ENCODE measurements at regions not wholly inside any gene's neighbourhood (a gene's known extent, or its start where the extent isn't known, plus 50 kb on each side); places are given as distances from the start of the nearest gene placed in this dataset.

- Histone ChIP-seq H3K4me3 (ENCODE audit: insufficient read depth, low read depth, low read length, poor library complexity, severe bottlenecking) (no peak overlapping the region), H3K27ac (ENCODE audit: insufficient read depth, low read length, poor library complexity, severe bottlenecking) (no peak overlapping the region), H3K9me3 (ENCODE audit: control insufficient read depth, low read length) (no peaks in the 10 kb centered on the region), H3K36me3 (ENCODE audit: control insufficient read depth, insufficient read depth, low read length) (no peaks in the 10 kb centered on the region), H3K27me3 (replicated peaks; ENCODE audit: control insufficient read depth, insufficient read depth, low read length, poor library complexity, severe bottlenecking) (no peaks in the 10 kb centered on the region), H3K4me1 (ENCODE audit: control insufficient read depth, insufficient read depth, low read length, poor library complexity, severe bottlenecking) (no peaks in the 10 kb centered on the region)
- DNase-seq, result no peak
Measured at GRCh38 chr6:71034563-71035345, 77.9 kb upstream of the B3GAT2 start.

GRCh38 chr6:71035871-71036270, 79.0 kb upstream of the B3GAT2 start:
- Histone ChIP-seq H3K36me3 (ENCODE audit: control insufficient read depth, insufficient read depth, low read length) (no peaks in the 10 kb centered on the region), H3K27me3 (replicated peaks; ENCODE audit: control insufficient read depth, insufficient read depth, low read length, poor library complexity, severe bottlenecking) (no peaks in the 10 kb centered on the region), H3K27ac (ENCODE audit: insufficient read depth, low read length, poor library complexity, severe bottlenecking) (no peak overlapping the region), H3K9me3 (ENCODE audit: control insufficient read depth, low read length) (no peaks in the 10 kb centered on the region), H3K4me3 (ENCODE audit: insufficient read depth, low read depth, low read length, poor library complexity, severe bottlenecking) (no peak overlapping the region), H3K4me1 (ENCODE audit: control insufficient read depth, insufficient read depth, low read length, poor library complexity, severe bottlenecking) (no peaks in the 10 kb centered on the region)
- DNase-seq, result no peak

GRCh38 chr6:71038711-71039344, 82.0 kb upstream of the B3GAT2 start:
- no peak for DNase-seq

GRCh38 chr6:71040043-71040442, 83.2 kb upstream of the B3GAT2 start:
- no peak for DNase-seq
- no peaks in the 10 kb centered on the region for H3K27me3 ChIP-seq (replicated peaks; ENCODE audit: control insufficient read depth, insufficient read depth, low read length, poor library complexity, severe bottlenecking)
- H3K36me3 ChIP-seq (ENCODE audit: control insufficient read depth, insufficient read depth, low read length), result no peaks in the 10 kb centered on the region
- H3K27ac ChIP-seq (ENCODE audit: insufficient read depth, low read length, poor library complexity, severe bottlenecking), result no peak overlapping the region
- H3K4me1 ChIP-seq (ENCODE audit: control insufficient read depth, insufficient read depth, low read length, poor library complexity, severe bottlenecking), result no peaks in the 10 kb centered on the region
- H3K4me3 ChIP-seq (ENCODE audit: insufficient read depth, low read depth, low read length, poor library complexity, severe bottlenecking), result no peak overlapping the region
- H3K9me3 ChIP-seq (ENCODE audit: control insufficient read depth, low read length), result no peaks in the 10 kb centered on the region

More at GRCh38 chr6:71038711-71039344, 82.0 kb upstream of the B3GAT2 start:
- no peaks in the 10 kb centered on the region for H3K9me3 ChIP-seq (ENCODE audit: control insufficient read depth, low read length)
- no peaks in the 10 kb centered on the region for H3K36me3 ChIP-seq (ENCODE audit: control insufficient read depth, insufficient read depth, low read length)
- H3K4me3 ChIP-seq (ENCODE audit: insufficient read depth, low read depth, low read length, poor library complexity, severe bottlenecking), result no peak overlapping the region
- no peak overlapping the region for H3K27ac ChIP-seq (ENCODE audit: insufficient read depth, low read length, poor library complexity, severe bottlenecking)
- no peaks in the 10 kb centered on the region for H3K27me3 ChIP-seq (replicated peaks; ENCODE audit: control insufficient read depth, insufficient read depth, low read length, poor library complexity, severe bottlenecking)
- H3K4me1 ChIP-seq (ENCODE audit: control insufficient read depth, insufficient read depth, low read length, poor library complexity, severe bottlenecking), result no peaks in the 10 kb centered on the region

- Histone ChIP-seq H3K27ac (ENCODE audit: insufficient read depth, low read length, poor library complexity, severe bottlenecking) (no peak overlapping the region), H3K36me3 (ENCODE audit: control insufficient read depth, insufficient read depth, low read length) (no peaks in the 10 kb centered on the region), H3K4me1 (ENCODE audit: control insufficient read depth, insufficient read depth, low read length, poor library complexity, severe bottlenecking) (no peaks in the 10 kb centered on the region), H3K9me3 (ENCODE audit: control insufficient read depth, low read length) (no peaks in the 10 kb centered on the region), H3K27me3 (replicated peaks; ENCODE audit: control insufficient read depth, insufficient read depth, low read length, poor library complexity, severe bottlenecking) (no peaks in the 10 kb centered on the region), H3K4me3 (ENCODE audit: insufficient read depth, low read depth, low read length, poor library complexity, severe bottlenecking) (no peak overlapping the region)
- no peak for DNase-seq
Measured at GRCh38 chr6:71040841-71041240, 84.0 kb upstream of the B3GAT2 start.

GRCh38 chr6:71043902-71044301, 87.0 kb upstream of the B3GAT2 start:
- Histone ChIP-seq H3K27me3 (replicated peaks; ENCODE audit: control insufficient read depth, insufficient read depth, low read length, poor library complexity, severe bottlenecking) (no peaks in the 10 kb centered on the region), H3K27ac (ENCODE audit: insufficient read depth, low read length, poor library complexity, severe bottlenecking) (no peak overlapping the region), H3K36me3 (ENCODE audit: control insufficient read depth, insufficient read depth, low read length) (no peaks in the 10 kb centered on the region), H3K4me1 (ENCODE audit: control insufficient read depth, insufficient read depth, low read length, poor library complexity, severe bottlenecking) (no peaks in the 10 kb centered on the region), H3K9me3 (ENCODE audit: control insufficient read depth, low read length) (no peaks in the 10 kb centered on the region), H3K4me3 (ENCODE audit: insufficient read depth, low read depth, low read length, poor library complexity, severe bottlenecking) (no peak overlapping the region)
- DNase-seq, result no peak

GRCh38 chr6:71044753-71045152, 87.9 kb upstream of the B3GAT2 start:
- Histone ChIP-seq H3K27ac (ENCODE audit: insufficient read depth, low read length, poor library complexity, severe bottlenecking) (no peak overlapping the region), H3K27me3 (replicated peaks; ENCODE audit: control insufficient read depth, insufficient read depth, low read length, poor library complexity, severe bottlenecking) (no peaks in the 10 kb centered on the region), H3K4me3 (ENCODE audit: insufficient read depth, low read depth, low read length, poor library complexity, severe bottlenecking) (no peak overlapping the region), H3K9me3 (ENCODE audit: control insufficient read depth, low read length) (no peaks in the 10 kb centered on the region), H3K36me3 (ENCODE audit: control insufficient read depth, insufficient read depth, low read length) (no peaks in the 10 kb centered on the region), H3K4me1 (ENCODE audit: control insufficient read depth, insufficient read depth, low read length, poor library complexity, severe bottlenecking) (no peaks in the 10 kb centered on the region)
- DNase-seq, result no peak

- Histone ChIP-seq H3K9me3 (ENCODE audit: control insufficient read depth, low read length) (no peaks in the 10 kb centered on the region), H3K4me3 (ENCODE audit: insufficient read depth, low read depth, low read length, poor library complexity, severe bottlenecking) (no peak overlapping the region), H3K36me3 (ENCODE audit: control insufficient read depth, insufficient read depth, low read length) (no peaks in the 10 kb centered on the region), H3K4me1 (ENCODE audit: control insufficient read depth, insufficient read depth, low read length, poor library complexity, severe bottlenecking) (no peaks in the 10 kb centered on the region), H3K27ac (ENCODE audit: insufficient read depth, low read length, poor library complexity, severe bottlenecking) (no peak overlapping the region), H3K27me3 (replicated peaks; ENCODE audit: control insufficient read depth, insufficient read depth, low read length, poor library complexity, severe bottlenecking) (no peaks in the 10 kb centered on the region)
- DNase-seq, result no peak
Measured at GRCh38 chr6:71045296-71045695, 88.4 kb upstream of the B3GAT2 start.

- no peak overlapping the region for H3K27ac ChIP-seq (ENCODE audit: insufficient read depth, low read length, poor library complexity, severe bottlenecking)
- H3K4me3 ChIP-seq (ENCODE audit: insufficient read depth, low read depth, low read length, poor library complexity, severe bottlenecking), result no peak overlapping the region
Measured at GRCh38 chr6:71047417-71047816, 90.6 kb upstream of the B3GAT2 start.

GRCh38 chr6:71048320-71049164, 91.7 kb upstream of the B3GAT2 start:
- H3K27me3 ChIP-seq (replicated peaks; ENCODE audit: control insufficient read depth, insufficient read depth, low read length, poor library complexity, severe bottlenecking), result no peaks in the 10 kb centered on the region
- DNase-seq, result no peak
- H3K27ac ChIP-seq (ENCODE audit: insufficient read depth, low read length, poor library complexity, severe bottlenecking), result no peak overlapping the region

More at GRCh38 chr6:71047417-71047816, 90.6 kb upstream of the B3GAT2 start:
- no peaks in the 10 kb centered on the region for H3K4me1 ChIP-seq (ENCODE audit: control insufficient read depth, insufficient read depth, low read length, poor library complexity, severe bottlenecking)
- H3K36me3 ChIP-seq (ENCODE audit: control insufficient read depth, insufficient read depth, low read length), result no peaks in the 10 kb centered on the region
- no peaks in the 10 kb centered on the region for H3K9me3 ChIP-seq (ENCODE audit: control insufficient read depth, low read length)
- H3K27me3 ChIP-seq (replicated peaks; ENCODE audit: control insufficient read depth, insufficient read depth, low read length, poor library complexity, severe bottlenecking), result no peaks in the 10 kb centered on the region
- DNase-seq, result no peak

More at GRCh38 chr6:71048320-71049164, 91.7 kb upstream of the B3GAT2 start:
- Histone ChIP-seq H3K4me1 (ENCODE audit: control insufficient read depth, insufficient read depth, low read length, poor library complexity, severe bottlenecking) (no peaks in the 10 kb centered on the region), H3K36me3 (ENCODE audit: control insufficient read depth, insufficient read depth, low read length) (no peaks in the 10 kb centered on the region), H3K9me3 (ENCODE audit: control insufficient read depth, low read length) (no peaks in the 10 kb centered on the region), H3K4me3 (ENCODE audit: insufficient read depth, low read depth, low read length, poor library complexity, severe bottlenecking) (no peak overlapping the region)
